Adrenal gland (tissue), 9 donors: ENCODE measurements at regions not wholly inside any gene's neighbourhood (a gene's known extent, or its start where the extent isn't known, plus 50 kb on each side); places are given as distances from the start of the nearest gene placed in this dataset.

Source experiments
- DNase-seq, 7 donors: peaks; one replicate each; pipeline ENCODE4 v3.0.0-alpha.2; 2019 to 2020
- H3K27ac ChIP-seq, 5 donors: fragments of 200-600 bp; sonication (generic) in 4 of 5; 1 replicate in 3 of 5; 2 replicates in 2 of 5; pipeline versions ENCODE4 v1.5.1 to v1.8.0; 2016 to 2020; ENCODE audit warnings: mild to moderate bottlenecking in 1 of 5
- H3K27me3 ChIP-seq: fragments of 200-600 bp; 2 replicates; pipeline ENCODE4 v1.8.0; 2021
- H3K36me3 ChIP-seq, 2 donors: fragments of 200-600 bp; replicated peaks in 1 of 2; 1 replicate in 1 of 2; 2 replicates in 1 of 2; pipeline versions ENCODE4 v1.5.1 to v1.8.0; 2018 to 2022
- H3K4me1 ChIP-seq, 2 donors: fragments of 200-600 bp; replicated peaks in 1 of 2; 1 replicate in 1 of 2; 2 replicates in 1 of 2; pipeline versions ENCODE4 v1.5.1 to v1.8.0; 2018 to 2021
- H3K4me3 ChIP-seq, 4 donors: fragments of 200-600 bp; sonication (generic) in 3 of 4; one replicate each; pipeline ENCODE4 v1.5.1; 2016 to 2018
- H3K9me3 ChIP-seq, 3 donors: fragments of 200-600 bp; sonication (generic) in 1 of 3; replicated peaks in 1 of 3; 1 replicate in 2 of 3; 2 replicates in 1 of 3; pipeline versions ENCODE4 v1.5.1 to v1.8.0; 2016 to 2021
- POLR2A ChIP-seq, 2 donors: fragments of 450-650 bp; IDR thresholded peaks; one replicate each; pipeline ENCODE4 v1.6.1; 2017; ENCODE audit warnings: antibody characterized with exemption in 2 of 2, mild to moderate bottlenecking in 2 of 2, moderate library complexity in 1 of 2
- WGBS, 4 donors: extraction: QIAGEN DNeasy Blood & Tissue Kit in 2 of 4; methylation state at CpG; one replicate each; pipeline versions ENCODE4 v1.1.5 to v1.1.7; 2013 to 2017; 5-methylcytosine and 5-hydroxymethylcytosine counted together
- intact Hi-C, 2 donors: fragments of 100-400 bp; cut with DNase I; formaldehyde crosslinking; loops; one replicate each; pipeline versions ENCODE4 v1.14.1 to v1.15.0; 2022 to 2023
- TF ChIP-seq, protein P1 (sequence below), 6 experiments: fragments of 450-650 bp in 4 of 6; fragments of 200-600 bp in 2 of 6; sonication (generic) in 1 of 6; IDR thresholded peaks; 1 replicate in 5 of 6; 2 replicates in 1 of 6; pipeline versions ENCODE4 v1.5.1 to v1.8.0; 2016 to 2021; ENCODE audit warnings: antibody characterized with exemption in 6 of 6, mild to moderate bottlenecking in 2 of 6, moderate library complexity in 1 of 6
- donor health status: healthy with polysubstance abuse.
- donor health status: Bipolar disorder and iron deficiency.
- donor health status: DM: yes; HTN: yes; CAD: no.
- donor health status: DM: no; HTN: no; CAD: no.
- donor health status: DM: no; HTN: no; CAD: no.

DNA sequence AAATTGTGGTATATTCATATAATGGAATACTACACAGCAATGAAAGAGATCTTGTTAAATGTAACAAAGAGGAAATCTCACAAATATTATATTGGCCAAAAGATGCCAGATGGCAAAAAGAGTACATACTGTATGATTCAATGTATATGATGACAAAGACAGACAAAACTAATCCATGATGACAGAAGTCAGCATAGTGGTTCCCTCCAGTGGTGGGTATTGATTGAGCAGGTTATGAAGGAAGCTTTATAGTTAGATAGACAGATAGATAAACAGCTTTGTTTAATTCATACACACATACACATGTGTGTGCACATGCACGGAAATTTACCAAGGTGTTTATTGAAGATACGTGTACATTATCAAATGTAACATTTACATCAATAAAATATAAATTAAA lies 74.4 kb upstream of the SMIM36 start:
- Histone ChIP-seq H3K4me1 (peaks cover 7 to 10% of the 10 kb centered on the region in 2 donors), H3K4me3 (no peak overlapping the region), H3K9me3 (no peaks in the 10 kb centered on the region), H3K27me3 (no peaks in the 10 kb centered on the region), H3K27ac (no peak overlapping the region), H3K36me3 (no peaks in the 10 kb centered on the region)
- TF ChIP-seq POLR2A (IDR thresholded peaks at IDR 0.05): no peak
- TF ChIP-seq, protein P1, sequence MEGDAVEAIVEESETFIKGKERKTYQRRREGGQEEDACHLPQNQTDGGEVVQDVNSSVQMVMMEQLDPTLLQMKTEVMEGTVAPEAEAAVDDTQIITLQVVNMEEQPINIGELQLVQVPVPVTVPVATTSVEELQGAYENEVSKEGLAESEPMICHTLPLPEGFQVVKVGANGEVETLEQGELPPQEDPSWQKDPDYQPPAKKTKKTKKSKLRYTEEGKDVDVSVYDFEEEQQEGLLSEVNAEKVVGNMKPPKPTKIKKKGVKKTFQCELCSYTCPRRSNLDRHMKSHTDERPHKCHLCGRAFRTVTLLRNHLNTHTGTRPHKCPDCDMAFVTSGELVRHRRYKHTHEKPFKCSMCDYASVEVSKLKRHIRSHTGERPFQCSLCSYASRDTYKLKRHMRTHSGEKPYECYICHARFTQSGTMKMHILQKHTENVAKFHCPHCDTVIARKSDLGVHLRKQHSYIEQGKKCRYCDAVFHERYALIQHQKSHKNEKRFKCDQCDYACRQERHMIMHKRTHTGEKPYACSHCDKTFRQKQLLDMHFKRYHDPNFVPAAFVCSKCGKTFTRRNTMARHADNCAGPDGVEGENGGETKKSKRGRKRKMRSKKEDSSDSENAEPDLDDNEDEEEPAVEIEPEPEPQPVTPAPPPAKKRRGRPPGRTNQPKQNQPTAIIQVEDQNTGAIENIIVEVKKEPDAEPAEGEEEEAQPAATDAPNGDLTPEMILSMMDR (IDR thresholded peaks at IDR 0.05): no peak
- DNase-seq: no peak
- 89 to 99% (median 95%) methylated on average over 2 of the region's 2 CpGs for WGBS, 4 donors
- intact Hi-C loops: no loop called here

DNA sequence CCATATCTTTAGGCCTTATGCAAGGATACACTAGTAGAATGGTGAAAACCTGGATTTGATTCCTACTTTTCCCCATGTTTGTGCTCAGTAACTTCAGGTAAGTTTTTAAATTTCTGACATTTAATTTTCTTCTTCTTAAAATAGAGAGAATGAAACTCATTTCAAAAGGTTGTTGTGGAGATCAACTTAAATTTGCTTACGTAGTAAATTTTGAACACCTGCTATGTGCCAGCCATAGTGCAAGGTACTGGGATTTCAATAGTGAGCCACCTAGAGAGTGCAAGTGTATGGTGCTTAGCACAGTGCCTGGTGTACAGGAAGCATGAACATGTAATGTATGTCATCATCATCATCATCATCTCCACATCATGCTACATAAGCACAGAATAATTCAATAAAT lies 73.6 kb upstream of the SMIM36 start:
- no peak for DNase-seq
- Histone ChIP-seq H3K9me3 (no peaks in the 10 kb centered on the region), H3K27ac (peak overlapping the region in 1 of 5 donors; percentile 57), H3K4me1 (peaks cover 7 to 10% of the 10 kb centered on the region in 2 donors), H3K36me3 (no peaks in the 10 kb centered on the region), H3K4me3 (no peak overlapping the region), H3K27me3 (no peaks in the 10 kb centered on the region)
- 38 to 95% (median 71%) methylated on average over 1 of the region's 1 CpG for WGBS, 4 donors
- intact Hi-C loops: no loop called here
- no peak for TF ChIP-seq POLR2A (IDR thresholded peaks at IDR 0.05)
- TF ChIP-seq, protein P1 (IDR thresholded peaks at IDR 0.05): no peak

DNA sequence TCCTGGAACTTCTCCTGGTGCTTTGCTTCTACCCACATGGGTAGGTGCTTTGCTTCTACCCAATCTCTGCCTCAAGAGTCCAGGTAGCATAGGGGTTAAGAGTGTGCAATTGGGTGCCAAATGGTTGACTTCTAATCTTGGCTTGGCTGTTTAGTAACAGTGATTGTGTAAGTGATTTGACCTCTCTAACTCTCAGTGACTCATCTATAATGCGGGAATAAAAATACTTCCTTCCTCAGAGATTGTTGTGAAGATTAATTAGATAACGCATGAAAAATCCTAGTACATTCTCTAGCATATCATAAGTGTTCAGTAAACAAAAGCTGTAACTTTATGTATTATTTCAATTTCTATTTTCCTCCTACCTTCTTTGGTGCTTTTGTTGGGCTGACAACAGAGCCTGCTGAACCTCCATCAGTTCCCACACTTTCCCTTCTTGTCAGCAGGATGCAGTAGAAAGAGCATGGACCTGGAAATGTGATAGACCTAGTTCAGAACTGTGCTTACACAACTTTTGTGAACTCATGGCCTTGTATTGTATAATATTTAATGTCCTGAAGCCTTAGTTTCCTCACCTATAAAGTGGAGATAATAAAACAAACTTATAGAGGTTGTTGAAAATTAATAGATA lies 72.9 kb upstream of the SMIM36 start:
- H3K36me3 ChIP-seq: no peaks in the 10 kb centered on the region
- no peak overlapping the region for H3K4me3 ChIP-seq
- WGBS, 4 donors: 6 to 14% (median 10%) methylated on average over 2 of the region's 2 CpGs
- intact Hi-C loops: no loop called here
- TF ChIP-seq, protein P1 (IDR thresholded peaks at IDR 0.05): no peak
- no peak for TF ChIP-seq POLR2A (IDR thresholded peaks at IDR 0.05)
- peaks cover 7 to 10% of the 10 kb centered on the region in 2 donors for H3K4me1 ChIP-seq
- H3K27ac ChIP-seq: peak overlapping the region in 1 of 5 donors; percentile 57
- H3K27me3 ChIP-seq: no peaks in the 10 kb centered on the region
- peak in 1 of 7 donors; percentile 20 for DNase-seq
- no peaks in the 10 kb centered on the region for H3K9me3 ChIP-seq

DNA sequence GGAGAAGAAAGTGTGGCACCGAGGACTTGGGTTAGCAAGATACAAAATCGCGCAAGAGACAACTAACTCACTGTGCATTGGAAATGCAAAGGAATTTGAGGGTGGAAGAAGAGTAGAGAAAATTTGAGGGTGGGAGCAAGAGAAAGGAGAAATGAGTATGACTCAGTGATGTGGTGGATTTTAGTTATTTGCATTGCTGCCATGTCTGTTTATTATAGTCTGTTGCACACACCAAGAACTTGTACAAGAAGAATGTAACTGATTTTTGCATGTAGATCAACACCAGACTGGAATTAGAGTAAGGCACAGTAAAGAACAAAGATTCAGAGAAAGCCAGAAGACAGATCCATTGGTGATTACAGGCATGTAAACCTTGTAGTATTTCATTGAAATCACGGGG lies 71.6 kb upstream of the SMIM36 start:
- Histone ChIP-seq H3K4me3 (no peak overlapping the region), H3K9me3 (no peaks in the 10 kb centered on the region), H3K4me1 (peaks cover 7 to 10% of the 10 kb centered on the region in 2 donors), H3K36me3 (no peaks in the 10 kb centered on the region), H3K27me3 (no peaks in the 10 kb centered on the region), H3K27ac (no peak overlapping the region)
- DNase-seq: no peak
- 90 to 97% (median 94%) methylated on average over 4 of the region's 4 CpGs for WGBS, 4 donors
- intact Hi-C loops: no loop called here
- TF ChIP-seq, protein P1 (IDR thresholded peaks at IDR 0.05): no peak
- TF ChIP-seq POLR2A (IDR thresholded peaks at IDR 0.05): no peak
